ENCODE measurements at regions not wholly inside any gene's neighbourhood (a gene's known extent, or its start where the extent isn't known, plus 50 kb on each side); places are given as distances from the start of the nearest gene placed in this dataset.

GRCh38 chr2:156155319-156155718 lies 177.2 kb downstream of the NR4A2 start:
- no peak overlapping the region for H3K27ac Mint-ChIP-seq
- no peaks in the 10 kb centered on the region for H3K27me3 Mint-ChIP-seq (ENCODE audit: low read depth)
- no peak for ATAC-seq (replicated peaks in 1 of 2)

GRCh38 chr2:156151351-156151750 lies 181.2 kb downstream of the NR4A2 start:
- Mint-ChIP-seq H3K27ac (no peak overlapping the region), H3K4me1 (ENCODE audit: low read depth) (no peaks in the 10 kb centered on the region)

More at GRCh38 chr2:156155319-156155718, 177.2 kb downstream of the NR4A2 start:
- no peaks in the 10 kb centered on the region for H3K9me3 Mint-ChIP-seq
- no peak overlapping the region for H3K4me3 Mint-ChIP-seq
- no peaks in the 10 kb centered on the region for H3K36me3 Mint-ChIP-seq (ENCODE audit: insufficient read depth in 2 of 2)
- DNase-seq: no peak
- no peaks in the 10 kb centered on the region for H3K4me1 Mint-ChIP-seq (ENCODE audit: low read depth)

GRCh38 chr2:156147594-156148330 lies 184.8 kb downstream of the NR4A2 start:
- Mint-ChIP-seq H3K4me1 (ENCODE audit: low read depth) (no peaks in the 10 kb centered on the region), H3K36me3 (ENCODE audit: insufficient read depth in 2 of 2) (no peaks in the 10 kb centered on the region), H3K27me3 (ENCODE audit: low read depth) (no peaks in the 10 kb centered on the region), H3K9me3 (no peaks in the 10 kb centered on the region), H3K4me3 (no peak overlapping the region), H3K27ac (no peak overlapping the region)
- no peak for DNase-seq
- ATAC-seq (replicated peaks in 1 of 2): peak; percentile 29 to 71

More at GRCh38 chr2:156151351-156151750, 181.2 kb downstream of the NR4A2 start:
- H3K36me3 Mint-ChIP-seq (ENCODE audit: insufficient read depth in 2 of 2): no peaks in the 10 kb centered on the region
- H3K4me3 Mint-ChIP-seq: no peak overlapping the region
- no peak for ATAC-seq (replicated peaks in 1 of 2)
- no peaks in the 10 kb centered on the region for H3K27me3 Mint-ChIP-seq (ENCODE audit: low read depth)
- H3K9me3 Mint-ChIP-seq: no peaks in the 10 kb centered on the region
- no peak for DNase-seq

GRCh38 chr2:156145976-156146375 lies 186.5 kb downstream of the NR4A2 start:
- no peak overlapping the region for H3K27ac Mint-ChIP-seq
- DNase-seq (no peak), ATAC-seq (replicated peaks in 1 of 2) (no peak)
- H3K9me3 Mint-ChIP-seq: no peaks in the 10 kb centered on the region
- no peaks in the 10 kb centered on the region for H3K27me3 Mint-ChIP-seq (ENCODE audit: low read depth)
- no peaks in the 10 kb centered on the region for H3K4me1 Mint-ChIP-seq (ENCODE audit: low read depth)
- no peaks in the 10 kb centered on the region for H3K36me3 Mint-ChIP-seq (ENCODE audit: insufficient read depth in 2 of 2)
- H3K4me3 Mint-ChIP-seq: no peak overlapping the region

- ATAC-seq (replicated peaks in 1 of 2): no peak
- Mint-ChIP-seq H3K27ac (no peak overlapping the region), H3K4me3 (no peak overlapping the region), H3K4me1 (ENCODE audit: low read depth) (no peaks in the 10 kb centered on the region), H3K36me3 (ENCODE audit: insufficient read depth in 2 of 2) (no peaks in the 10 kb centered on the region), H3K27me3 (ENCODE audit: low read depth) (no peaks in the 10 kb centered on the region), H3K9me3 (no peaks in the 10 kb centered on the region)
- no peak for DNase-seq
Measured at GRCh38 chr2:156145469-156145868, 187.1 kb downstream of the NR4A2 start.

GRCh38 chr2:156136566-156136965 lies 196.0 kb downstream of the NR4A2 start:
- no peak overlapping the region for H3K27ac Mint-ChIP-seq
- H3K4me1 Mint-ChIP-seq (ENCODE audit: low read depth): no peaks in the 10 kb centered on the region
- H3K4me3 Mint-ChIP-seq: no peak overlapping the region
- ATAC-seq (replicated peaks in 1 of 2) (no peak), DNase-seq (no peak)
- no peaks in the 10 kb centered on the region for H3K36me3 Mint-ChIP-seq (ENCODE audit: insufficient read depth in 2 of 2)
- H3K27me3 Mint-ChIP-seq (ENCODE audit: low read depth): no peaks in the 10 kb centered on the region
- H3K9me3 Mint-ChIP-seq: no peaks in the 10 kb centered on the region

GRCh38 chr2:156134887-156135286 lies 197.6 kb downstream of the NR4A2 start:
- DNase-seq (no peak), ATAC-seq (replicated peaks in 1 of 2) (no peak)
- Mint-ChIP-seq H3K27me3 (ENCODE audit: low read depth) (no peaks in the 10 kb centered on the region), H3K4me1 (ENCODE audit: low read depth) (no peaks in the 10 kb centered on the region), H3K9me3 (no peaks in the 10 kb centered on the region), H3K4me3 (no peak overlapping the region), H3K27ac (no peak overlapping the region), H3K36me3 (ENCODE audit: insufficient read depth in 2 of 2) (no peaks in the 10 kb centered on the region)

GRCh38 chr2:156132941-156133340 lies 199.6 kb downstream of the NR4A2 start:
- Mint-ChIP-seq H3K4me3 (no peak overlapping the region), H3K27ac (no peak overlapping the region), H3K9me3 (no peaks in the 10 kb centered on the region), H3K27me3 (ENCODE audit: low read depth) (no peaks in the 10 kb centered on the region), H3K4me1 (ENCODE audit: low read depth) (no peaks in the 10 kb centered on the region), H3K36me3 (ENCODE audit: insufficient read depth in 2 of 2) (no peaks in the 10 kb centered on the region)
- DNase-seq (no peak), ATAC-seq (replicated peaks in 1 of 2) (no peak)

GRCh38 chr2:156132130-156132529 lies 200.4 kb downstream of the NR4A2 start:
- Mint-ChIP-seq H3K9me3 (no peaks in the 10 kb centered on the region), H3K27me3 (ENCODE audit: low read depth) (no peaks in the 10 kb centered on the region), H3K36me3 (ENCODE audit: insufficient read depth in 2 of 2) (no peaks in the 10 kb centered on the region), H3K27ac (no peak overlapping the region), H3K4me1 (ENCODE audit: low read depth) (no peaks in the 10 kb centered on the region), H3K4me3 (no peak overlapping the region)
- DNase-seq: no peak
- ATAC-seq (replicated peaks in 1 of 2): no peak

GRCh38 chr2:156129227-156129626 lies 203.3 kb downstream of the NR4A2 start:
- no peak overlapping the region for H3K27ac Mint-ChIP-seq
- DNase-seq (no peak), ATAC-seq (replicated peaks in 1 of 2) (no peak)
- H3K4me3 Mint-ChIP-seq: no peak overlapping the region
- H3K27me3 Mint-ChIP-seq (ENCODE audit: low read depth): no peaks in the 10 kb centered on the region
- H3K9me3 Mint-ChIP-seq: no peaks in the 10 kb centered on the region
- H3K36me3 Mint-ChIP-seq (ENCODE audit: insufficient read depth in 2 of 2): no peaks in the 10 kb centered on the region
- no peaks in the 10 kb centered on the region for H3K4me1 Mint-ChIP-seq (ENCODE audit: low read depth)

GRCh38 chr2:156125018-156125417 lies 207.5 kb downstream of the NR4A2 start:
- Mint-ChIP-seq H3K4me3 (no peak overlapping the region), H3K36me3 (ENCODE audit: insufficient read depth in 2 of 2) (peaks cover 0 to 2% of the 10 kb centered on the region in 2 donors), H3K27ac (no peak overlapping the region), H3K4me1 (ENCODE audit: low read depth) (no peaks in the 10 kb centered on the region), H3K27me3 (ENCODE audit: low read depth) (no peaks in the 10 kb centered on the region), H3K9me3 (peaks cover 0 to 7% of the 10 kb centered on the region in 2 donors)
- ATAC-seq (replicated peaks in 1 of 2): no peak
- DNase-seq: no peak

GRCh38 chr2:156124458-156124857 lies 208.1 kb downstream of the NR4A2 start:
- DNase-seq: no peak
- no peak for ATAC-seq (replicated peaks in 1 of 2)
- Mint-ChIP-seq H3K4me3 (no peak overlapping the region), H3K36me3 (ENCODE audit: insufficient read depth in 2 of 2) (peaks cover 0 to 2% of the 10 kb centered on the region in 2 donors), H3K27ac (no peak overlapping the region), H3K9me3 (peaks cover 0 to 7% of the 10 kb centered on the region in 2 donors), H3K4me1 (ENCODE audit: low read depth) (no peaks in the 10 kb centered on the region), H3K27me3 (ENCODE audit: low read depth) (no peaks in the 10 kb centered on the region)

- Mint-ChIP-seq H3K4me1 (ENCODE audit: low read depth) (no peaks in the 10 kb centered on the region), H3K27ac (no peak overlapping the region), H3K9me3 (peaks cover 4 to 7% of the 10 kb centered on the region in 2 donors), H3K4me3 (no peak overlapping the region), H3K27me3 (ENCODE audit: low read depth) (no peaks in the 10 kb centered on the region), H3K36me3 (ENCODE audit: insufficient read depth in 2 of 2) (peaks cover 0 to 2% of the 10 kb centered on the region in 2 donors)
- ATAC-seq (replicated peaks in 1 of 2): no peak
- DNase-seq: no peak
Measured at GRCh38 chr2:156118753-156119416, 213.6 kb downstream of the NR4A2 start.

GRCh38 chr2:156116113-156116512 lies 216.4 kb downstream of the NR4A2 start:
- no peak for DNase-seq
- H3K36me3 Mint-ChIP-seq (ENCODE audit: insufficient read depth in 2 of 2): peaks cover 0 to 2% of the 10 kb centered on the region in 2 donors
- no peak overlapping the region for H3K4me3 Mint-ChIP-seq
- peaks cover 4 to 5% of the 10 kb centered on the region in 2 donors for H3K9me3 Mint-ChIP-seq
- H3K4me1 Mint-ChIP-seq (ENCODE audit: low read depth): no peaks in the 10 kb centered on the region
- no peak overlapping the region for H3K27ac Mint-ChIP-seq
- no peaks in the 10 kb centered on the region for H3K27me3 Mint-ChIP-seq (ENCODE audit: low read depth)
- ATAC-seq (replicated peaks in 1 of 2): no peak

Data from activated T-cell treated with anti-CD3 and anti-CD28 coated beads, Interleukin-2, amount 50 U/mL, for 72 hours (primary cell).